GM18498 (cell line): ENCODE measurements at regions not wholly inside any gene's neighbourhood (a gene's known extent, or its start where the extent isn't known, plus 50 kb on each side); places are given as distances from the start of the nearest gene placed in this dataset.
A peak's percentile ranks its signal among the peaks of the same experiment; 100 is the strongest.
"Not testable (repeated sequence)": the region's sequence is repeated elsewhere in the genome, so short reads cannot be mapped to it uniquely, and the experiment has no call there.

Source experiments
- ATAC-seq: cut with Tn5 transposase; IDR thresholded peaks from one replicate; pipeline ENCODE4 v1.9.1; 2021; ENCODE audit warnings: mild to moderate bottlenecking, moderate library complexity; ENCODE audit not compliant: unreplicated experiment

- peak; percentile 73 for ATAC-seq
These were observed 886.9 kb downstream of the AMY1C start for GRCh38 chr1:104636581-104636980.

GRCh38 chr1:104646233-104646632 lies 896.5 kb downstream of the AMY1C start:
- ATAC-seq: no peak

- peak; percentile 75 for ATAC-seq
These were observed 898.6 kb downstream of the AMY1C start for GRCh38 chr1:104648269-104648691.

- ATAC-seq: not testable (repeated sequence)
These were observed 914.7 kb downstream of the AMY1C start for GRCh38 chr1:104664374-104664773.

GRCh38 chr1:104665300-104665699 lies 915.6 kb downstream of the AMY1C start:
- ATAC-seq: no peak

GRCh38 chr1:104671684-104672353 lies 922.1 kb downstream of the AMY1C start:
- ATAC-seq: no peak

- no peak for ATAC-seq
These were observed 949.7 kb downstream of the AMY1C start for GRCh38 chr1:104699433-104699832.

- no peak for ATAC-seq
These were observed 953.0 kb downstream of the AMY1C start for GRCh38 chr1:104702731-104703130.

GRCh38 chr1:104706631-104707147 lies 957.0 kb downstream of the AMY1C start:
- no peak for ATAC-seq

- no peak for ATAC-seq
These were observed 969.1 kb downstream of the AMY1C start for GRCh38 chr1:104718752-104719151.

GRCh38 chr1:104720741-104721140 lies 971.0 kb downstream of the AMY1C start:
- no peak for ATAC-seq

GRCh38 chr1:104726917-104727316 lies 977.2 kb downstream of the AMY1C start:
- no peak for ATAC-seq

GRCh38 chr1:104733866-104734265 lies 984.2 kb downstream of the AMY1C start:
- no peak for ATAC-seq

- no peak for ATAC-seq
These were observed 996.2 kb downstream of the AMY1C start for GRCh38 chr1:104745875-104746274.

GRCh38 chr1:104746994-104747393 lies 997.3 kb downstream of the AMY1C start:
- ATAC-seq: peak; percentile 61

GRCh38 chr1:104760017-104760416 lies 1010.3 kb downstream of the AMY1C start:
- peak; percentile 96 for ATAC-seq

GRCh38 chr1:104761961-104762570 lies 1012.4 kb downstream of the AMY1C start:
- no peak for ATAC-seq

- peak; percentile 75 for ATAC-seq
These were observed 1015.4 kb downstream of the AMY1C start for GRCh38 chr1:104765085-104765484.

- peak; percentile 58 for ATAC-seq
These were observed 1018.8 kb downstream of the AMY1C start for GRCh38 chr1:104768466-104768865.

GRCh38 chr1:104780470-104781078 lies 1030.9 kb downstream of the AMY1C start:
- ATAC-seq: peak; percentile 59

GRCh38 chr1:104785575-104786187 lies 1036.0 kb downstream of the AMY1C start:
- ATAC-seq: no peak
